Sigmoid colon (tissue), 4 donors: ENCODE measurements at regions not wholly inside any gene's neighbourhood (a gene's known extent, or its start where the extent isn't known, plus 50 kb on each side); places are given as distances from the start of the nearest gene placed in this dataset.

ENCODE experiments used
- CTCF ChIP-seq, 4 experiments: fragments of 450-650 bp in 3 of 4; fragments of 200-600 bp in 1 of 4; IDR thresholded peaks; one replicate each; pipeline ENCODE4 v1.5.1; 2016 to 2019; ENCODE audit warnings: antibody characterized with exemption in 4 of 4, mild to moderate bottlenecking in 3 of 4, moderate library complexity in 2 of 4
- POLR2A ChIP-seq, 2 donors: fragments of 450-650 bp; IDR thresholded peaks; one replicate each; pipeline ENCODE4 v1.6.1; 2016; ENCODE audit warnings: antibody characterized with exemption in 2 of 2, mild to moderate bottlenecking in 2 of 2, moderate library complexity in 2 of 2
- POLR2AphosphoS5 ChIP-seq, 4 donors: sonication (generic); formaldehyde crosslinking; IDR thresholded peaks; one replicate each; pipeline ENCODE4 v1.6.1; 2017; ENCODE audit warnings: antibody characterized with exemption in 4 of 4

GRCh38 chr4:112802780-112803179, 165.8 kb downstream of the LARP7 start:
- no peak for TF ChIP-seq POLR2AphosphoS5 (IDR thresholded peaks at IDR 0.05)
- no peak for TF ChIP-seq CTCF (IDR thresholded peaks at IDR 0.05)
- no peak for TF ChIP-seq POLR2A (IDR thresholded peaks at IDR 0.05)
